HCT116 (cell line): ENCODE measurements at regions not wholly inside any gene's neighbourhood (a gene's known extent, or its start where the extent isn't known, plus 50 kb on each side); places are given as distances from the start of the nearest gene placed in this dataset.

Experiments used
- ATAC-seq: fragments of 200-7000 bp; cut with Tn5 transposase; 2 replicates; pipeline ENCODE4 v1.9.1; 2020; ENCODE audit warnings: mild to moderate bottlenecking, moderate library complexity
- BruUV-seq: library from RNA; stranded (reverse); fragments of 400-500 nt; replicated peaks from 2 replicates; lab custom pipeline; 2021; lab: Mats Ljungman, UMichigan
- CTCF ChIA-PET: fragments of 300-600 bp; sonication (Branson Sonifier 250); formaldehyde crosslinking; loops from one replicate; lab custom pipeline; 2021; ENCODE audit warnings: antibody characterized with exemption; lab: Charles Lee
- POLR2A ChIA-PET: fragments of 300-600, 350-600 bp; sonication (Branson Sonifier 250); formaldehyde crosslinking; loops from one replicate; lab custom pipeline; 2021; ENCODE audit warnings: antibody characterized with exemption; lab: Charles Lee
- RAD21 ChIA-PET, 2 experiments: fragments of 300-600 bp; sonication (Branson Sonifier 250); formaldehyde crosslinking; loops; one replicate each; lab custom pipeline; 2023; ENCODE audit warnings: low total read pairs in 2 of 2; ENCODE audit not compliant: uncharacterized antibody in 2 of 2, unreplicated experiment in 2 of 2, low non-redundant PET in 1 of 2; lab: Charles Lee
- DNase-seq: peaks from one replicate; pipeline ENCODE4 v3.0.0-alpha.2; 2010; ENCODE audit warnings: low read depth, low spot score
- H2AFZ ChIP-seq: fragments of 200-600 bp; shearing (Covaris generic), sonication (generic); 2 replicates; pipeline ENCODE4 v1.6.1; 2017; ENCODE audit warnings: low read depth, mixed run types, mixed read lengths, antibody characterized with exemption, low read length; ENCODE audit not compliant: poor library complexity, severe bottlenecking
- H3K27ac ChIP-seq: 2 replicates; pipeline ENCODE4 v1.5.1; 2012; ENCODE audit warnings: low read depth, low read length
- H3K27me3 ChIP-seq: fragments of 200-600 bp; sonication (generic); 2 replicates; pipeline ENCODE4 v1.6.1; 2016; ENCODE audit warnings: mixed run types, low read length, mixed read lengths; ENCODE audit not compliant: insufficient read depth
- H3K36me3 ChIP-seq, 2 experiments: fragments of 200-500 bp in 1 of 2; fragments of 200-600 bp in 1 of 2; sonication (Bioruptor generic) in 1 of 2; sonication (generic) in 1 of 2; 2 replicates each; pipeline versions ENCODE4 v1.5.1 to v1.6.1; 2014 to 2016; ENCODE audit warnings: low read length in 2 of 2, inconsistent platforms in 1 of 2, mixed read lengths in 1 of 2, mixed run types in 1 of 2; ENCODE audit not compliant: insufficient read depth in 2 of 2, control insufficient read depth in 1 of 2
- H3K4me1 ChIP-seq, 2 experiments: fragments of 200-600 bp in 1 of 2; sonication (generic) in 1 of 2; 2 replicates each; pipeline versions ENCODE4 v1.5.1 to v1.6.1; 2012 to 2017; ENCODE audit warnings: low read length in 2 of 2, inconsistent platforms in 1 of 2, mild to moderate bottlenecking in 1 of 2, mixed read lengths in 1 of 2, mixed run types in 1 of 2, moderate library complexity in 1 of 2; ENCODE audit not compliant: insufficient read depth in 2 of 2, control insufficient read depth in 1 of 2
- H3K4me2 ChIP-seq: fragments of 200-600 bp; sonication (generic); 2 replicates; pipeline ENCODE4 v1.6.1; 2017; ENCODE audit warnings: mixed run types, low read length, mixed read lengths
- H3K4me3 ChIP-seq, 2 experiments: fragments of 200-600 bp in 1 of 2; sonication (generic) in 1 of 2; replicated peaks in 1 of 2; 2 replicates each; pipeline ENCODE4 v1.5.1; 2011 to 2016; ENCODE audit warnings: low read length in 2 of 2, control low read depth in 1 of 2, low read depth in 1 of 2, mild to moderate bottlenecking in 1 of 2, mixed read lengths in 1 of 2, mixed run types in 1 of 2
- H3K79me2 ChIP-seq: fragments of 200-600 bp; sonication (generic); 2 replicates; pipeline ENCODE4 v1.6.1; 2017; ENCODE audit warnings: mild to moderate bottlenecking, mixed run types, low read length, moderate library complexity, mixed read lengths; ENCODE audit not compliant: insufficient read depth
- H3K9ac ChIP-seq: fragments of 200-600 bp; sonication (generic); 2 replicates; pipeline ENCODE4 v1.6.1; 2016; ENCODE audit warnings: low read length, mixed read lengths
- H3K9me2 ChIP-seq: fragments of 200-600 bp; sonication (generic), shearing (Covaris generic); 2 replicates; pipeline ENCODE4 v1.6.1; 2017; ENCODE audit warnings: mixed run types, mild to moderate bottlenecking, moderate library complexity; ENCODE audit not compliant: insufficient read depth
- H3K9me3 ChIP-seq, 2 experiments: fragments of 200-500 bp in 1 of 2; fragments of 200-600 bp in 1 of 2; sonication (Bioruptor generic) in 1 of 2; sonication (generic) in 1 of 2; 2 replicates each; pipeline ENCODE4 v1.6.1; 2014 to 2017; ENCODE audit warnings: low read length in 2 of 2, mixed read lengths in 2 of 2, inconsistent platforms in 1 of 2, low read depth in 1 of 2, mild to moderate bottlenecking in 1 of 2, mixed run types in 1 of 2, moderate library complexity in 1 of 2; ENCODE audit not compliant: control insufficient read depth in 1 of 2, insufficient read depth in 1 of 2
- H4K20me1 ChIP-seq: fragments of 200-600 bp; sonication (generic), shearing (Covaris generic); 2 replicates; pipeline ENCODE4 v1.6.1; 2017; ENCODE audit warnings: mixed run types, mild to moderate bottlenecking, moderate library complexity; ENCODE audit not compliant: insufficient read depth
- EGR1 ChIP-seq: IDR thresholded peaks from 2 replicates; pipeline ENCODE4 v1.6.1; 2012; ENCODE audit warnings: low read depth
- EZH2phosphoT487 ChIP-seq: fragments of 200-600 bp; IDR thresholded peaks from 2 replicates; pipeline ENCODE4 v1.6.1; 2018; ENCODE audit warnings: antibody characterized with exemption, borderline replicate concordance
- JUND ChIP-seq: IDR thresholded peaks from 2 replicates; pipeline ENCODE4 v1.6.1; 2012
- RAD21 ChIP-seq: IDR thresholded peaks from 2 replicates; pipeline ENCODE4 v1.6.1; 2012; ENCODE audit warnings: low read depth, mild to moderate bottlenecking
- REST ChIP-seq: IDR thresholded peaks from 2 replicates; pipeline ENCODE4 v1.6.1; 2012; ENCODE audit warnings: low read depth
- SIN3A ChIP-seq: IDR thresholded peaks from 2 replicates; pipeline ENCODE4 v1.6.1; 2012; ENCODE audit warnings: low read depth
- SP1 ChIP-seq: IDR thresholded peaks from 2 replicates; pipeline ENCODE4 v1.6.1; 2012; ENCODE audit warnings: low read depth
- TCF7L2 ChIP-seq: IDR thresholded peaks from 2 replicates; pipeline ENCODE4 v1.7.0; 2011; ENCODE audit warnings: borderline replicate concordance, inconsistent platforms; ENCODE audit not compliant: insufficient read depth, insufficient read length; ENCODE audit errors: extremely low read depth
- ZFX ChIP-seq: fragments of 450-650 bp; IDR thresholded peaks from 2 replicates; pipeline ENCODE4 v1.6.1; 2017
- intact Hi-C: fragments of 100-400 bp; cut with micrococcal nuclease; formaldehyde crosslinking; loops from 2 replicates; pipeline ENCODE4 v1.10.0; 2022

- no peak for TF ChIP-seq EGR1
- no peak for TF ChIP-seq SP1
- no peak for TF ChIP-seq REST
- no peak for TF ChIP-seq EZH2phosphoT487
- TF ChIP-seq TCF7L2, result no peak
- TF ChIP-seq RAD21, result no peak
- no peak for TF ChIP-seq ZFX
- TF ChIP-seq JUND, result no peak
- TF ChIP-seq SIN3A, result no peak
- no peak overlapping the region for H3K4me2 ChIP-seq
- DNase-seq, result no peak
- POLR2A ChIA-PET, result no interaction called here
- RAD21 ChIA-PET, result no interaction called here
- H2AFZ ChIP-seq, result no peak overlapping the region
- no peaks in the 10 kb centered on the region for H3K79me2 ChIP-seq
- peaks cover 0 to 3% of the 10 kb centered on the region in 2 experiments; a peak in 1 of 4 replicates for H3K4me1 ChIP-seq
- H3K27me3 ChIP-seq, result no peaks in the 10 kb centered on the region
- no peaks in the 10 kb centered on the region for H3K9me2 ChIP-seq
- no TSS peak for BruUV-seq
- intact Hi-C loops, result no loop called here
- H3K4me3 ChIP-seq, result no peak overlapping the region
- no peaks in the 10 kb centered on the region for H4K20me1 ChIP-seq
- no peak for ATAC-seq
- H3K36me3 ChIP-seq, result no peaks in the 10 kb centered on the region; a peak in 1 of 4 replicates
- CTCF ChIA-PET, result no interaction called here
- H3K9ac ChIP-seq, result no peak overlapping the region
- H3K9me3 ChIP-seq, result peaks cover 0 to 11% of the 10 kb centered on the region in 2 experiments; a peak in 2 of 4 replicates
- no peak overlapping the region for H3K27ac ChIP-seq
Observed at GRCh38 chr2:240358821-240359397, 76.6 kb upstream of the GPC1 start.
